Astrocyte of the spinal cord (primary cell): ENCODE measurements at regions not wholly inside any gene's neighbourhood (a gene's known extent, or its start where the extent isn't known, plus 50 kb on each side); places are given as distances from the start of the nearest gene placed in this dataset.

Experiments used
- DNase-seq: peaks from one replicate; pipeline ENCODE4 v3.0.0; 2011; ENCODE audit warnings: low read depth, low spot score
- H3K4me3 ChIP-seq: 2 replicates; pipeline ENCODE4 v1.5.1; 2011; ENCODE audit warnings: low read depth, mild to moderate bottlenecking, low read length, moderate library complexity
- CTCF ChIP-seq: IDR thresholded peaks from 2 replicates; pipeline ENCODE4 v1.5.1; 2012; ENCODE audit warnings: low read depth, mild to moderate bottlenecking, low read length, inconsistent platforms
- in situ Hi-C: cut with HindIII; loops from 2 replicates; pipeline ENCODE4 v1.10.0; 2017; ENCODE audit warnings: low sequenced_read_pairs

DNA sequence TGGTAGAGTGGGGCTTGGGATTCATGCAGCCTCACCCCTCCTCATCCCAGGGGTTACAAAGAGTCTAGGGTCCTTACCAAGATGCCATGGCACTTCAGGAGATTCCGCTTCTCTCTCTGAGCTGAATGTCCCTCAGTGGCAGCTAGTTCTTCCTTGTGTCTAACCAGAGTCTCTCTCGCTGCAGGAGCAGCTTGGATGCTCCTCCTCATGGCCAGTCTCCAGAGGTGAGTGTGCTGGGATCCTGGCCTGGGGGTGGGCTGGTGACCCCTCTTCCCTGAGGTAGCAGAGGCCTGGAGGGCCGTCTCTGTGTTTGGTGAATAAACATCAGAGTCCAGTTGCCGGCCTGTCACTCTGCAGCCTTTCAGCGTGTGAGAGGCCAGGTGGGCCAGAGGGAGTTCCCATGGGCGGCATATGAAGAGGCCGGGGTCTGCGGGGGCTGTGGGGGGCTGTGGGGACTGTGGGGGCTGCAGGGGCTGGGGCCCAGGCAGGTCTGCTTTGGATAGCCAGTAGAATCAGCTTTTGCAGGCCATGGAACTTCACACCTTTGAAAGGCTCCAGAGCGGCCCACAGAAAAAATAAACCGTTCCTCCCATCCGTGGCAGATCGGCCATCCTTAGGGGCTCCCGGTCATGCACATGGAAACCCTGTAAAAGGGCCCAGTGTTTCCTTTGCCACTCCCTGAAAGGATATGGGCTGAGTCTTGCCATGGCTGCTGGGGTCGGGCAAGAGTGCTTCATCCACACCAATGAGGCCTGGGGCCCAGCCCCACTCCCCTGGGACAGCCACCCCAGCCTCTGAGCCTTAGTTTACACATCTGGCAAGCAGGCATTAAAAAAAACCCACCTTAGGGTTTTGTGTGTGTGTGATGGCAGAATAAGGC is 256.4 kb downstream of the FOXD2 start:
- in situ Hi-C loops = no loop called here
- TF ChIP-seq CTCF = no peak
- DNase-seq = no peak

GRCh38 chr1:47696404-47696736 is 258.5 kb downstream of the FOXD2 start:
- DNase-seq = no peak
- TF ChIP-seq CTCF = no peak
- H3K4me3 ChIP-seq = no peak overlapping the region
- in situ Hi-C loops = no loop called here

More for the DNA sequence above, 256.4 kb downstream of the FOXD2 start:
- H3K4me3 ChIP-seq = no peak overlapping the region

DNA sequence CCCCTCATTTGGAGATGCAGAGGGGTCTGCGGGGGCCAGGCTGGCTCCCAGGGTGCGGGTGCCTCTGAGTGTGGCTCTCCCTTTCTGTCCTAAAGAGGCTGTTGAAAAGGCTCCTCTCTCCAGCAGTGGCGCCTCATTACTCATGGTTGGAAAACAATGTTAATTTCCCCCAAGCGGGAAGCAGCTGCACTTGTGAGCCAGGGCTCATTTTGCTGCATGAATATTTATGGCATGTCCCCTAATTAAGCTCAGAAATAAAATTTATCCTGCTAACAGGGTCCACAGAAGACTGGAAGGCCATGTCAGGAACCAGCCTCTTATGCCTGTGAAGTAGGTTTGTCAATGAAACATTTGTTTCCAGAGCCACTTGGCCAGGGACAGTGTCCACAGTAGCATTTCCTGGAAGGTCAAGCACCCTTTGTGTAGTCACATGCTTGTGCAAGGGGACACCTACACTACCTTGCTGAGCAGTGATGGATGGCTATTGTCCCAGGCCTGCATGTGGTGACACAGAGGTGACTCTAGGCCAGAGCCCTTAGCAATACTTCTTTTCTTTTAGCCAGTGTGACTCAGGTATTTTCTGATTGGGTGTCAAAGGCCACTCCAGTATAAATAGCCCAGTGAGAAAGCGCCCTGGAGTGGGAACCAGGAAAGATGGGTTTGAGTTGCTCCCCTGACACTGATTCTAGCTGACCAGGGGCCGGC is 259.0 kb downstream of the FOXD2 start:
- no peak for TF ChIP-seq CTCF
- DNase-seq = no peak
- H3K4me3 ChIP-seq = no peak overlapping the region
- in situ Hi-C loops = no loop called here

- H3K4me3 ChIP-seq = no peak overlapping the region
- in situ Hi-C loops = no loop called here
- TF ChIP-seq CTCF = no peak
- DNase-seq = no peak
Measured at GRCh38 chr1:47697616-47698335, 259.9 kb downstream of the FOXD2 start.

GRCh38 chr1:47699492-47700235 is 261.8 kb downstream of the FOXD2 start:
- TF ChIP-seq CTCF = no peak
- in situ Hi-C loops = no loop called here
- peak; percentile 22 for DNase-seq
- H3K4me3 ChIP-seq = no peak overlapping the region

DNA sequence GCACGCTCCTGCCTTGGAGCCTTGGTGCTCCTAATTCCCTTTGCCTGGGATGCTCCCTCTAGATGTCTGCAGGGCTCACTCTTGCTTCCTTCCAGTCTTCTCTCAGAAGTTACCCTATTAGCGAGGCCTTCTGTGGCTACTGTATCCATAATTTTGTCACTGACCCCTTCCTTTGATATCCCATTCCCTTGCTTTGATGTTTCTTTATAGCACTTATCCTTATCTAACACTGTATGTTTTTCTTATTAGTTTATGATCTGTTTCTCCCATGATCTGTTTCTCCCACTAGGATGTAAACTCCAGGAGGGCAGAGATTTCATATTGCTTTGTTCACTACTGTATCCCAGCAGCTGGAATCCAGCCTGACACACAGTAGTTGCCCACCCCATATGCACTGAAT is 263.4 kb downstream of the FOXD2 start:
- in situ Hi-C loops = no loop called here
- no peak overlapping the region for H3K4me3 ChIP-seq
- TF ChIP-seq CTCF = no peak
- no peak for DNase-seq
